CD4-positive, CD25-positive, alpha-beta regulatory T cell (primary cell): ENCODE measurements at regions not wholly inside any gene's neighbourhood (a gene's known extent, or its start where the extent isn't known, plus 50 kb on each side); places are given as distances from the start of the nearest gene placed in this dataset.
A peak's percentile ranks its signal among the peaks of the same experiment; 100 is the strongest.

Experiments used
- ATAC-seq, 2 donors: fragments of 150-1000 bp; cut with Tn5 transposase; one replicate each; pipeline ENCODE4 v1.10.0; 2021; ENCODE audit warnings: low read depth in 2 of 2, moderate number of reproducible peaks in 2 of 2, moderate library complexity in 1 of 2
- DNase-seq, 3 donors: peaks; one replicate each; pipeline versions ENCODE4 v3.0.0 to v3.0.0-alpha.2; 2012 to 2022; ENCODE audit warnings: mixed read lengths in 1 of 3
- H3K27ac ChIP-seq: one replicate; pipeline ENCODE4 v1.7.0; 2013; ENCODE audit warnings: mild to moderate bottlenecking, low read length; ENCODE audit not compliant: insufficient read depth, poor library complexity, severe bottlenecking
- H3K27me3 ChIP-seq: one replicate; pipeline ENCODE4 v1.7.0; 2013; ENCODE audit warnings: low read length; ENCODE audit not compliant: control insufficient read depth, insufficient read depth
- H3K36me3 ChIP-seq: one replicate; pipeline ENCODE4 v1.7.0; 2013; ENCODE audit warnings: mild to moderate bottlenecking, low read length, moderate library complexity; ENCODE audit not compliant: control insufficient read depth, insufficient read depth
- H3K4me1 ChIP-seq: 2 replicates; pipeline ENCODE4 v1.7.0; 2013; ENCODE audit warnings: mild to moderate bottlenecking, low read length; ENCODE audit not compliant: insufficient read depth, control insufficient read depth, poor library complexity, severe bottlenecking
- H3K4me3 ChIP-seq: one replicate; pipeline ENCODE4 v1.7.0; 2013; ENCODE audit warnings: low read depth, mild to moderate bottlenecking, low read length, moderate library complexity
- H3K9me3 ChIP-seq, 2 experiments: 1 replicate in 1 of 2; 2 replicates in 1 of 2; pipeline ENCODE4 v1.7.0; 2013; ENCODE audit warnings: low read length in 2 of 2, mild to moderate bottlenecking in 1 of 2, moderate library complexity in 1 of 2; ENCODE audit not compliant: control insufficient read depth in 2 of 2
- H3K27ac Mint-ChIP-seq, 3 donors: one replicate each; pipeline ENCODE4 v1.8.0; 2020 to 2022; ENCODE audit warnings: mild to moderate bottlenecking in 3 of 3, mixed read lengths in 3 of 3, moderate library complexity in 2 of 3
- H3K27me3 Mint-ChIP-seq: one replicate; pipeline ENCODE4 v1.8.0; 2022; ENCODE audit warnings: mild to moderate bottlenecking, mixed read lengths
- H3K36me3 Mint-ChIP-seq: one replicate; pipeline ENCODE4 v1.8.0; 2020; ENCODE audit warnings: mixed read lengths
- H3K4me1 Mint-ChIP-seq, 4 donors: one replicate each; pipeline ENCODE4 v1.8.0; 2020 to 2022; ENCODE audit warnings: mixed read lengths in 4 of 4, mild to moderate bottlenecking in 1 of 4
- H3K4me3 Mint-ChIP-seq, 4 donors: one replicate each; pipeline ENCODE4 v1.8.0; 2020 to 2022; ENCODE audit warnings: mild to moderate bottlenecking in 4 of 4, mixed read lengths in 4 of 4, moderate library complexity in 3 of 4
- H3K9me3 Mint-ChIP-seq, 7 donors: one replicate each; pipeline ENCODE4 v1.8.0; 2020 to 2022; ENCODE audit warnings: mixed read lengths in 7 of 7, mild to moderate bottlenecking in 3 of 7, moderate library complexity in 2 of 7

DNA sequence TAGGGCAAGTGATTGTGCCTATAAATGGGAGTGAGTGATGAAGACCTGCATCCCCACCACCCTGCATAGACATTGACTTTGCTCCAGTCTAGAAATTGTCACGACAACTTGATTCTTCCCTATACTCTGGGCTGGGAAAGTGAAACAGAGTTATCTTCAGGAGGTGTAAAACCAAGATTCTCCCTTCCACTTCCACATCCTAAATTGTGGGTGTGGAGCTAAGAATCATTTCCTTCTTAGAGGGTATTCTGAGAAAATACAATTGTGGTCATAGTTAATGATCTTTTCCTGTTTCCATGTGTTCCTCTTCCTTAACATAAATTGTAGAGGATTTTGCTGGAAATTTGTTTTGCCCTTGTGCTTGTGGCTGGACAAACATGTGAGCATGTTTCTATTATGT is 96.8 kb upstream of the PJA2 start:
- H3K27ac Mint-ChIP-seq = no peak overlapping the region
- peaks cover 19% of the 10 kb centered on the region for H3K27me3 Mint-ChIP-seq
- Histone ChIP-seq H3K27me3 (peaks cover 1% of the 10 kb centered on the region), H3K36me3 (no peaks in the 10 kb centered on the region), H3K4me3 (no peak overlapping the region), H3K4me1 (no peaks in the 10 kb centered on the region), H3K9me3 (no peaks in the 10 kb centered on the region), H3K27ac (no peak overlapping the region)
- DNase-seq = no peak
- no peak for ATAC-seq
- H3K4me3 Mint-ChIP-seq = peak overlapping the region in 1 of 4 donors; percentile 40
- H3K9me3 Mint-ChIP-seq = peaks cover 0 to 1% (median 0%) of the 10 kb centered on the region in 7 donors
- H3K36me3 Mint-ChIP-seq = no peaks in the 10 kb centered on the region
- no peaks in the 10 kb centered on the region for H3K4me1 Mint-ChIP-seq

DNA sequence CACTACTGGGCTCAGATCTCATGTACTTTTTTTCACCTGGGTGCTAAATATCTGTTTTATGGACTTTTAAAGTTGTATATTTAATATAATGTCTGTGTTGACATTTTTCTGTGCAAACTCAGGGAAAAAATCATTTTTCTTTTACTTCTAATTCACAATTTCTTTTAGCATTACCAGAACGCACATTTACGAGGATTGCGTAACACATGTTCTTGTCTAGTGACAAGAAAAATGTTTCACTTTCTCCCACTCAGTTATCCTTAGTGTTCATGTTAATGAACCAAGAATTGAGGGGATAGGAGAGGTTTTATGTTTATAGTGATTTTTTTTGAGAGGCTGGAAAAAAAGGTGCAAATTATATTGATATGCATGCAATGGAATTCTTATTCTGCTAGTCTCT is 86.3 kb upstream of the PJA2 start:
- Mint-ChIP-seq H3K4me3 (no peak overlapping the region), H3K27me3 (peaks cover 10% of the 10 kb centered on the region), H3K36me3 (no peaks in the 10 kb centered on the region), H3K27ac (no peak overlapping the region), H3K9me3 (no peaks in the 10 kb centered on the region), H3K4me1 (no peaks in the 10 kb centered on the region)
- ATAC-seq (no peak), DNase-seq (no peak)
- Histone ChIP-seq H3K27ac (no peak overlapping the region), H3K27me3 (no peaks in the 10 kb centered on the region), H3K9me3 (no peaks in the 10 kb centered on the region), H3K4me3 (no peak overlapping the region), H3K4me1 (no peaks in the 10 kb centered on the region), H3K36me3 (no peaks in the 10 kb centered on the region)

DNA sequence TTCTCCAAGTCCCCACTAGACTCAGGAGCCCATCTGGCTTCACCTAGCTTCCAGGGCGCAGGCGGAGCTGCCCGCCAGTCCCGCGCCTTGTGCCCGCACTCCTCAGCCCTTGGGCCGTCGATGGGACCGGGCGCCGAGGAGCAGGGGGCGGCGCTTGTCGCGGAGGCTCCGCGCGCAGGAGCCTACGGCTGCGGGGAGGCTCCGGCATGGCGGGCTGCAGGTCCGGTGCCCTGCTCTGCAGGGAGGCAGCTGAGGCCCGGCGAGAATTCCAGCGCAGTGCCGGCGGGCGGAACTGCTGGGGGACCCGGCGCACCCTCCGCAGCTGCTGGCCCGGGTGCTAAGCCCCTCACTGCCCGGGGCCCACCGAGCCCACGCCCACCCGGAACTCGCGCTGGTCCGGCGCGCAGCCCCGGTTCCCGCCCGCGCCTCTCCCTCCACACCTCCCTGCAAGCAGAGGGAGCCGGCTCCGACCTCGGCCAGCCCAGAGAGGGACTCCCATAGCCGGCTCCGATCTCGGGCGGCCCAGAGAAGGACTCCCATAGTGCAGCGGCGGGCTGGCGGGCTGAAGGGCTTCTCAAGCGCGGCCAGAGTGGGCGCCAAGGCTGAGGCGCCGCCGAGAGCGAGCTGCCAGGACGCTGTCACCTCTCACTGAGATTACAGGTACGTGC is 78.1 kb upstream of the PJA2 start:
- Mint-ChIP-seq H3K27me3 (peaks cover 16% of the 10 kb centered on the region), H3K36me3 (no peaks in the 10 kb centered on the region), H3K9me3 (peaks cover 0 to 2% (median 0%) of the 10 kb centered on the region in 7 donors), H3K4me3 (no peak overlapping the region), H3K27ac (no peak overlapping the region), H3K4me1 (peaks cover 0 to 2% (median 0%) of the 10 kb centered on the region in 4 donors)
- H3K4me1 ChIP-seq = no peaks in the 10 kb centered on the region
- no peak overlapping the region for H3K27ac ChIP-seq
- no peaks in the 10 kb centered on the region for H3K9me3 ChIP-seq
- no peak overlapping the region for H3K4me3 ChIP-seq
- DNase-seq (no peak), ATAC-seq (no peak)
- H3K36me3 ChIP-seq = no peaks in the 10 kb centered on the region
- peaks cover 2% of the 10 kb centered on the region for H3K27me3 ChIP-seq

GRCh38 chr5:109486200-109486804 is 76.5 kb upstream of the PJA2 start:
- ATAC-seq = no peak
- H3K4me1 ChIP-seq = no peaks in the 10 kb centered on the region
- H3K9me3 Mint-ChIP-seq = peaks cover 0 to 2% (median 0%) of the 10 kb centered on the region in 7 donors
- no peak overlapping the region for H3K27ac Mint-ChIP-seq
- H3K27me3 Mint-ChIP-seq = peaks cover 21% of the 10 kb centered on the region
- H3K4me1 Mint-ChIP-seq = peaks cover 0 to 2% (median 0%) of the 10 kb centered on the region in 4 donors
- H3K27me3 ChIP-seq = peaks cover 2% of the 10 kb centered on the region
- H3K36me3 ChIP-seq = no peaks in the 10 kb centered on the region
- no peak overlapping the region for H3K4me3 Mint-ChIP-seq
- H3K4me3 ChIP-seq = no peak overlapping the region
- no peaks in the 10 kb centered on the region for H3K9me3 ChIP-seq
- DNase-seq = no peak
- H3K27ac ChIP-seq = no peak overlapping the region
- no peaks in the 10 kb centered on the region for H3K36me3 Mint-ChIP-seq

DNA sequence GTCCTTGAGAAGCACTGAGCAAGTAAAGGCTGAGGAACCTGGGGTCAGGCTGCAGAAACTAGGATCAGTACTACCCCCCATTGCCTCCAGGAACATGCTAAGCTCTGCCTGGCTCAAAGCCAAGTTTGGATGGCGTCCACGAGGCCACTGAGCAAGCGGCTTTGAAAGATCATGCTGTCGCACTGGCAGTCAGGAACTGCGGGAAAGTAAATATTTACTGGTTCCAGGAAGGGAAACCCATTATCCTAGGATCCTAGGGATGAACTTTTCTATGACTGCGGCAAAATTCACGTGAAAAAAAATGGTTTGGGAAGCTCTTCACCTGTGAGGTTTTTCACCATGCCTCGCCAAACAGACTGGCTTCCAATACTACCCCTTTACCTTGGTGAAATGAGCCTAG is 75.3 kb upstream of the PJA2 start:
- no peak overlapping the region for H3K27ac Mint-ChIP-seq
- DNase-seq = no peak
- no peak overlapping the region for H3K27ac ChIP-seq
- peaks cover 0 to 2% (median 0%) of the 10 kb centered on the region in 4 donors for H3K4me1 Mint-ChIP-seq
- ATAC-seq = no peak
- H3K9me3 ChIP-seq = no peaks in the 10 kb centered on the region
- no peaks in the 10 kb centered on the region for H3K4me1 ChIP-seq
- peaks cover 21% of the 10 kb centered on the region for H3K27me3 Mint-ChIP-seq
- H3K9me3 Mint-ChIP-seq = peaks cover 0 to 2% (median 0%) of the 10 kb centered on the region in 7 donors
- peaks cover 2% of the 10 kb centered on the region for H3K27me3 ChIP-seq
- no peak overlapping the region for H3K4me3 ChIP-seq
- H3K4me3 Mint-ChIP-seq = no peak overlapping the region
- H3K36me3 Mint-ChIP-seq = no peaks in the 10 kb centered on the region
- no peaks in the 10 kb centered on the region for H3K36me3 ChIP-seq

DNA sequence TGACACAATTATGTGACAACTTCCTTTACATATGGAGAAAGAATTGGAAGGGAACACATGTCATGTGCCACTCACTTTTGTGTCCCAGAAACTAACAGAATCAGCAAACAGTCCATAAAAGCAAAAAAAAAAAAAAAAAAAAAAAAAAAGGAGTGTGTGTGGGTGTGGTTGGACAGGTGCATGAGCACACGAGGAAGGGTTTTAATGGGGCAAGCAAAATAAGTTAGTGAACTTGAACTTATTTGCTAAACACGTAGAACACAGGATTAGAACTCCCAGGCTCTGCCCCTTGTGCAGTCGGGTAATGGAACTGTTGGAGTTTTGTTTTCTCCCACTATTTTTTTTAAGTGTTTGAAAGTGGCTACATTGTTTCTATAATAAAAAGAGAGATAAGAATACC is 74.8 kb upstream of the PJA2 start:
- H3K4me1 Mint-ChIP-seq = peaks cover 0 to 2% (median 0%) of the 10 kb centered on the region in 4 donors
- Histone ChIP-seq H3K9me3 (no peaks in the 10 kb centered on the region), H3K27me3 (peaks cover 2% of the 10 kb centered on the region), H3K4me3 (no peak overlapping the region), H3K36me3 (no peaks in the 10 kb centered on the region), H3K4me1 (no peaks in the 10 kb centered on the region), H3K27ac (no peak overlapping the region)
- no peak overlapping the region for H3K4me3 Mint-ChIP-seq
- H3K27me3 Mint-ChIP-seq = peaks cover 21% of the 10 kb centered on the region
- no peaks in the 10 kb centered on the region for H3K36me3 Mint-ChIP-seq
- peaks cover 0 to 2% (median 0%) of the 10 kb centered on the region in 7 donors for H3K9me3 Mint-ChIP-seq
- DNase-seq = no peak
- no peak overlapping the region for H3K27ac Mint-ChIP-seq
- no peak for ATAC-seq

- Mint-ChIP-seq H3K27me3 (peaks cover 21% of the 10 kb centered on the region), H3K4me3 (no peak overlapping the region), H3K4me1 (peaks cover 0 to 2% (median 0%) of the 10 kb centered on the region in 4 donors), H3K27ac (peak overlapping the region in 1 of 3 donors; percentile 16), H3K9me3 (peaks cover 0 to 2% (median 0%) of the 10 kb centered on the region in 7 donors), H3K36me3 (no peaks in the 10 kb centered on the region)
- no peaks in the 10 kb centered on the region for H3K9me3 ChIP-seq
- no peaks in the 10 kb centered on the region for H3K36me3 ChIP-seq
- peaks cover 2% of the 10 kb centered on the region for H3K27me3 ChIP-seq
- no peak overlapping the region for H3K4me3 ChIP-seq
- no peak for DNase-seq
- H3K27ac ChIP-seq = no peak overlapping the region
- no peaks in the 10 kb centered on the region for H3K4me1 ChIP-seq
- ATAC-seq = no peak
Measured at GRCh38 chr5:109483395-109483971, 73.7 kb upstream of the PJA2 start.
